Kidney epithelial cell (primary cell): ENCODE measurements at regions not wholly inside any gene's neighbourhood (a gene's known extent, or its start where the extent isn't known, plus 50 kb on each side); places are given as distances from the start of the nearest gene placed in this dataset.

Source experiments
- DNase-seq: peaks from one replicate; pipeline ENCODE4 v3.0.0-alpha.2; 2010; ENCODE audit warnings: low read depth
- H3K27me3 ChIP-seq: 2 replicates; pipeline ENCODE4 v1.6.0; 2011; ENCODE audit warnings: low read length; ENCODE audit not compliant: control insufficient read depth, insufficient read depth
- H3K36me3 ChIP-seq: 2 replicates; pipeline ENCODE4 v1.5.1; 2011; ENCODE audit warnings: low read length; ENCODE audit not compliant: control insufficient read depth, insufficient read depth
- H3K4me3 ChIP-seq: 2 replicates; pipeline ENCODE4 v1.5.1; 2011; ENCODE audit warnings: low read depth, mild to moderate bottlenecking, control low read depth, low read length
- CTCF ChIP-seq: IDR thresholded peaks from 2 replicates; pipeline ENCODE4 v1.5.1; 2011; ENCODE audit warnings: mild to moderate bottlenecking, moderate library complexity, low read length, control low read depth, inconsistent platforms; ENCODE audit not compliant: insufficient read depth, poor library complexity, severe bottlenecking

- TF ChIP-seq CTCF = no peak
- Histone ChIP-seq H3K4me3 (no peak overlapping the region), H3K27me3 (no peaks in the 10 kb centered on the region), H3K36me3 (no peaks in the 10 kb centered on the region)
- DNase-seq = no peak
Observed at GRCh38 chr6:3549314-3549940, 92.6 kb upstream of the SLC22A23 start.

- TF ChIP-seq CTCF = no peak
Observed at GRCh38 chr6:3546121-3546520, 89.3 kb upstream of the SLC22A23 start.

GRCh38 chr6:3545156-3545555 is 88.3 kb upstream of the SLC22A23 start:
- no peak for DNase-seq
- no peak for TF ChIP-seq CTCF
- H3K4me3 ChIP-seq = no peak overlapping the region
- no peaks in the 10 kb centered on the region for H3K36me3 ChIP-seq
- no peaks in the 10 kb centered on the region for H3K27me3 ChIP-seq

More at GRCh38 chr6:3546121-3546520, 89.3 kb upstream of the SLC22A23 start:
- H3K36me3 ChIP-seq = no peaks in the 10 kb centered on the region
- no peak overlapping the region for H3K4me3 ChIP-seq
- no peaks in the 10 kb centered on the region for H3K27me3 ChIP-seq
- DNase-seq = no peak

GRCh38 chr6:3542032-3542640 is 85.3 kb upstream of the SLC22A23 start:
- no peak for TF ChIP-seq CTCF
- Histone ChIP-seq H3K4me3 (no peak overlapping the region), H3K27me3 (no peaks in the 10 kb centered on the region), H3K36me3 (no peaks in the 10 kb centered on the region)
- no peak for DNase-seq

GRCh38 chr6:3541006-3541585 is 84.2 kb upstream of the SLC22A23 start:
- Histone ChIP-seq H3K36me3 (no peaks in the 10 kb centered on the region), H3K4me3 (no peak overlapping the region), H3K27me3 (no peaks in the 10 kb centered on the region)
- no peak for DNase-seq
- TF ChIP-seq CTCF = no peak
